Fibroblast of the conjunctiva (primary cell): ENCODE measurements at regions not wholly inside any gene's neighbourhood (a gene's known extent, or its start where the extent isn't known, plus 50 kb on each side); places are given as distances from the start of the nearest gene placed in this dataset.
"Not testable (repeated sequence)": the region's sequence is repeated elsewhere in the genome, so short reads cannot be mapped to it uniquely, and the experiment has no call there.

Experiments used
- DNase-seq: peaks from one replicate; pipeline ENCODE4 v3.0.0-alpha.2; 2010; ENCODE audit warnings: low read depth

DNA sequence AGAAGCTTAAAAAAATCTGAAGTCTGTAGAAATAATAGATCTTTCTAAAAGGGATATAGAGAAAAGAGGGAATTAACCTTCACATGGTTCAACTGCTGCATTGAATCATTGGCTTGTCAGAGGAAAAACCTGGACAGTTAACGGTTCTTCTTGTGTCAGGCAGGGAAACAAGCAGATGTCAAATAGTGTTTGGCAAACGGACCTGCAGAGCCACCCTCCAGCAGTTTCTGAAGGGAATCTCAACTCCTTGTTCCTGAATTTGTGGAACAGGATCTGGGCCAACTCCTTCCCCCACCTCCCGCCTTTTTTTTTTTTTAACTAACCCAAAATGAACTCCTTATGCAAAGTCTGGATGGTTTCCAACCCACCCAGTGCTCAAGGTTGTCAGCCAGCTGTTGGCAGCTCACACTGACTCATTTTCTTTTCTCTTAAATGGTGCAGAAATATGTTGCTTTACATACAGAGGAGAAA, 187.3 kb downstream of the CAND1 start:
- DNase-seq, result peak; percentile 91

DNA sequence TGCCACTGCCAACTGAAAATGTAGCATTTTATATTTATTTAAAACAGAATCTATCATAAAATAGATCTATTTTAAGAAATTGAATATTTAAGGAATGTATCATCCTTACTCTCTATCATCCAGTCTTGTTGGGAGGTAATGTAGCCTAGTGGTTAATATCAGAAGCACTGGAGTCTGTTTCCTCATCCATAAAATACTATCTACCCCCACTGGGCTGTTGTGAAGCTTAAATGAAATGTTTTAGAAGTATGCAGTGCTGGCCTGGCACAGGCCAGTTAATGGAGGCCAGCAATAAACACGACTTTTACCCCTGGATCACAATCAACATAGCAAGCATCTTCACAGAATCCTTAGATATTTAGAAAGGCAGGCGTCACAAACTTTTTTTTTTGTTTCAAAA, 188.0 kb downstream of the CAND1 start:
- no peak for DNase-seq

DNA sequence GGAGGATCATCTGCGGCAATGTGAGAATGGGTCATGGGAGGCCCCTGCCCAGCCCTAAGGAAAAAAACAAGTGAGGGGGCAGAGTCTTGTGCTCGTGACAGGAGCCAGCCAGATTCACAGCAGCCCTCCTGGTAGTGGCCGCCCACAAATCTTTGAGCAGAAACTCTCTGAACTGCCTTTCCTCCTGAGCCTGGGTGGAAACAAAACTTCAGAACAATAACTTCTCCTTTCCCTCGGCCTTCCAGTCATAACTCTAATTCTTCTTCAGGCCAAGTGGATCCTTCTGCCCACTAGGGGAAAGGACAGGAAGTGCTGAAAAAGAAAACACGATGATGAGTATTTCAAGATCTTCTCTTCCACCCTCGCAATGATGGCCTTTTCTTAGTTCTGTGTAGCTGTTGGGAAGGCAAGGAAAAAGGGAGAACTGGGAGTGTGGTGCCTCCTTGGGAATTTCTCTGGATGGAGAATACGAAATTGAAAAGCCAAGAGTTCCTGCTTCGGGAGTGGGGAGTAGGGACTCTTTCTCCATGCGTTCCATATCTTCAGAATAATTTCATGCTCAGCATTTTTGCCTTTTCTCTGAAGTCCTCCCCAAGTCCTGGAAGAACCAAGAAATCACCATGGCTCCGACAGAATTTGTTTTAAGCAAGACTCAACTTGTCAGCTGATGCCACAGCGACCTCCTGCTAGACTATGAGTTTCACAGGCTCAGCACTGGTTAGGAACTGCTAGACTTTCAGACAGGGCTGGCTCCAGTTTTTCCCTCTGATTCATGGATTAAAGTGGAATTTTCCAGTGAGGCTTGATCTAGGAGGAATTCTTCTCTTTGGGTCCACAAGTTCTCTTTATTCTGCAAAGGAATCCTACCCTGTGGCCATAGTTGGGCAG, 188.9 kb downstream of the CAND1 start:
- no peak for DNase-seq

DNA sequence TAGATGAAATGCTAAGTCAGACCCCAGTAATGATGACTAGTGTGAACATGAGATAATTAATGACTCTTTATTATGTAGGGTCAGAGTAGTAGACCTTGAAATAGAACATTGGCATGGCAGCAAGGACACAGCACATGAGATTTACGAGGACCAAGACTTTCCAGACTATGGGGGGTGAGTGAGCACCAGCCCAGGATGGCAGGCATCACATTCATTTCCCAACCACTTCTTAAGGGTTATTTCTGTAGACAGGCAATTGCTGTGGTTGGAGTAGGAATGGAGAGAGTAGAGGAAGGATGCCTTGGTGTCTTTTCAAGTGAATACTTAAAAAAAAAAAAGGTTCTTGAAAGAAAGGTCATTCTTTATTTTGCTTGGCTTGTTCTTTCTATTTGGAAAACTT, 189.4 kb upstream of the DYRK2 start:
- no peak for DNase-seq

DNA sequence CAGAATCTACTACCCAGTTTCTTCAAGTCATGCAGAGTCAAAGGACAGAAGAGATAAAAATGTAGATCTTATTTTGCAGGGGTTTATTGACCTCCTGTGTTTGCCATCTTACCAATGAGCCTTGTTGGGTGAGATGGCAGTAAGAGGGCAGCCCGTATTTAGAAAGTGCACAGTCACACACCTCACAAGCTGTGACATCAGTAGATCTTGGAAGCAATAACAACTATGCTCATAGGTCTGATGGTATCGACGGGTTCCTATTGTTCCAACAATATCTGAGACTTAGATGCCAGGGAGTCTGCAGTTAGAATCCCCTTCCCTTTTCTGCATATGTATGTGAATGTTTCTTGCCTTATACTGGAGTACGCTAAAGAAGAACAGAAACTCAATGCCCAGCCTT, 189.0 kb upstream of the DYRK2 start:
- DNase-seq, result no peak

DNA sequence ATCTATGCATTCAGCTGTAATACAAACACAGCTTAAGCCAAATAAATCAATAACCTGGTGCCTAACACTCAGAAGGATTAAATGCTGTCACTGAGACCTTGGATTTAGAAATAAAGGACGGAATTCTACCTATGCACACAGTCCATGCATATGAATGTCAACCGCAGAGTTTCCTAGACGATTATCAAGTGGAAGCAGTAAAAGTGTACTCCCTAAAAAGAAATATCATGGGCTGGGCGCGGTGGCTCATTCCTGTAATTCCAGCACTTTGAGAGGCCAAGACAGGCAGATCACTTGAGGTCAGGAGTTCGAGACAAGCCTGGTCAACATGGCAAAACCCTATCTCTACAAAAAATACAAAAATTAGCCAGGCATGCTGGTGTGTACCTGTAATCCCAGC, 188.2 kb upstream of the DYRK2 start:
- no peak for DNase-seq

DNA sequence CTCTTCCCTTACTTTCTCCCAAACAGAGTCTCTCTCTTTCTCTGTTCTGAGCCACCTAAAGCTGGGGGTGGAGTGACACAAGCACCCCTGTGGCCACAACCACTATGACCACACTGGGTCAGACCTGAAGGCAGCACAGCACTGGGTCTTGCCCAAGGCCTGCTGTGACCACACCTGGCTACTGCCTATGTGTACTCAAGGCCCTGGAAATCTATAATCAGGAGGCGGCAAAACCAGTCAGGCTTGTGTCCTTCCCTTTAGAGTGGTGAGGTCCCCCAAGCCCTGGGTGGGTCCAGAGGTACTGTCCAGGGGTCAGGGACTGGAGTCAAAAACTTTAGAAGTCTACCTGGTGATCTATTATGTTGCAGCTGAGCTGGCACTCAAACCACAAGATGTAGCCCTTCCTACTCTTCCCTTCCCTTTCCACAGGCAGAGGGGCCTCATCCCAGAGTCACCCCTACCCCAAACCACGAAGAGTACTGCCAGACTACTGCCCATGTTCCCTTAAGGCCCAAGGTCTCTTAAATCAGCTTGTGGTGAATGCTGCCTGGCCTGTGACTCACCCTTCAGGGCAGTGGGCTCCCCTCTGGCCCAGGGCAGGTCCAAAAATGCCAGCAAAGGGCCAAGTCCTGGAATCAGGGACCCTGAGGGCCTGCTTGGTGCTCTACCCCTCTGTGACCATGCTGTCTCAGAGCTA, 179.8 kb upstream of the DYRK2 start:
- no peak for DNase-seq

DNA sequence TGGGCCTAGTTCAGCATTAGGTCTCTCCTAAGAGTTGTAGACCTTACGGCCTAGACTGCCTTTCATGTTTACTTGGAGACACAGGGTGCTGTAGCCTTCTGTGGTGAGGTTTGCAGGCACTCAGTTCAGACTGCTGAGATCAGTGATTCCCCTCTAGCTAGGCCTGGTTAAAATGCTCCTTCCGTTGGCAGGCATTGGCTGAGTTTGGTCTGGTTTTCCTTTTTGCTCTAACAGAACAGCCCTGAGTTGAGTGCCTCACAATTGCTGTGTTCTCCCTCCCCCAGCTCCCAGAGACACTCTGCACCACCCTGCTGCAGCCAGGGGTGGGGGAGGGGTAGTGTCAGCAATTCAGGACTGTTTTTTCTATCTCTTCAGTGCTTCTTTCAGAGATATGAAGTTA, 178.9 kb upstream of the DYRK2 start:
- no peak for DNase-seq

DNA sequence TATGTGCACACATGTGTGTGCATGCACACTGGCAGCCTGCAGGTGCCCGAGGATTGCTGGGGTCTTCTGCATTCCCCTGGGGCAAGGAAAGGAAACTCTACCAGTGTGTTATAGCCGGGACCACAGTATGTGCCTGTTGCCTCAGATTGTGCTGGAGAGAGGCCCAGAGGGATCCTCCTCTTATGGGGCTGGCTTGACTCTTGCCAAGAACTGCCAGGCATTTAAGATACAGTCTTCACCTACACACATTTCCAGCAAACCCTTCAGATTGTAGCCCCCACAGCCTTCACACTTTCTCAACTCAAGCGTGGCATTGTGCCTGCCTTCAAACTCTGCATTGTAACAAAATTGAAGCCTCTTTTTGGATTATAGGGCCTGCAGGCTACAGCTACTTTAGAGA, 176.7 kb upstream of the DYRK2 start:
- DNase-seq, result no peak

DNA sequence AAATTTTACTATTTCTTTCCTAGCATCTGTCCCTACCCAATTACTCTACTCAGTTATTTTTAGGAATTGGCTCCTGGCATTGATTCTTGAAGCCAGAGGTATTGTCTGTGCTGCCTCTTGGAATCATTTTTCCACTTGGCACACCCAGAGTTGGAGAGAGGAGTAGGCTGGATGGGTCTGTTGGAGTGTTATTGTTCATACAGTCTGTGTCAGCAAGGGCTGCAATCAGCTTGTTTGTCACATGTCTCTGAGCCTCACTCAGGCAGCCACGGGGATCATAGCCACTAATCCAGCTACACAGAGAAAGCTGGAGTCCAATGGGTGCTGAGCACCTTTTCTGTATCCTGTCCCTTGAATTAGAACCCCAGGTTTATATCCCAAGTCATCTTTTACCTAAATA, 176.0 kb upstream of the DYRK2 start:
- no peak for DNase-seq

DNA sequence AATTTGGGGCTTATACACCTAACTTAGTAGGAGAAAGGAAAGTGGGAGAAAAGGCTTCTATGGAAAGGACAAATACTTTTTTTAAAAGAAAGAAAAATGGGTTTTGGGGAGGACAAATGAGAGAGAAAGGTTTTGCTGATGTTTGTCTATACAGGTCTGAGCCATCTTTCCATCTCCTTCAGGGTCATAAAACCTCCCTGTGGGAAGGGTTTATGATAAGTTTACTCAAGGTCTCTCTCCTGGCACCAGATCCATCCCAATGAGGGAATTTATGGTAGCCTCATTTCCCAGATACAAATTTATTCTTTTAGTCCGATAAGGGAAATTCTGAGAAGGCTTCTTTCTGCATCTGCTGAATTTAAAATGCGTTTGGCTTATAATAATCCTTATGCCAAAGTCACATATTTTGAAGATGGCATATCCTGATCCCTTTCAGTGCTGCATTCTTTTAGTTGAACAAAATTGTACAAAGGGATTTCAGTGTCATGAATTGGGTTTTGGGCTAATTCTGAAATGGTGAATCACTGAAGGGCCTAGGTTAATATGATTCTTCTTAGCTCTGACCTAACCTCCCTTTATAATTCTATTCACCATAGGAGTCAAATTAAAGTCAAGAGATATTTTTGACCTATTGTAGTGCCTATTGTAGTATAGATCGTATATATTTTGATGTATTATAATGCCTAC, 173.5 kb upstream of the DYRK2 start:
- DNase-seq, result no peak

DNA sequence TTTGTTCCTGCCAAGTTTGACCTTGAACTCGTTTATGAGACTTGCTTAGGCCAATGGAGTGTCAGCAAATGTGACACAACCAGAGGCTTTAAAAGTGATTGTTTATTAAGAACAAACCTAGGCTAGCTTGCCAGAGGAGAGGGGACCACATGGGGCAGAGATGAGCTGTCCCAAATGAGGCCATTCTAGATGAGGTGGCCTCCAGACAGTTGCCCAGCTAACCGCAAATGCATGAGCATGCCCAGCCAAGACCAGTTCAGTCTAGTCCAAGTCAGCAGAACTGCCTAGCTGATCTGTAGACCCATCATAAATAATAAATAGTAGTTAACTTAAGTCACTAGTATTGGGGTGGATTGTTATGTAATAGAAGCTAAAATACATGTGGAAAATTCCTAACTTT, 172.8 kb upstream of the DYRK2 start:
- DNase-seq, result no peak

DNA sequence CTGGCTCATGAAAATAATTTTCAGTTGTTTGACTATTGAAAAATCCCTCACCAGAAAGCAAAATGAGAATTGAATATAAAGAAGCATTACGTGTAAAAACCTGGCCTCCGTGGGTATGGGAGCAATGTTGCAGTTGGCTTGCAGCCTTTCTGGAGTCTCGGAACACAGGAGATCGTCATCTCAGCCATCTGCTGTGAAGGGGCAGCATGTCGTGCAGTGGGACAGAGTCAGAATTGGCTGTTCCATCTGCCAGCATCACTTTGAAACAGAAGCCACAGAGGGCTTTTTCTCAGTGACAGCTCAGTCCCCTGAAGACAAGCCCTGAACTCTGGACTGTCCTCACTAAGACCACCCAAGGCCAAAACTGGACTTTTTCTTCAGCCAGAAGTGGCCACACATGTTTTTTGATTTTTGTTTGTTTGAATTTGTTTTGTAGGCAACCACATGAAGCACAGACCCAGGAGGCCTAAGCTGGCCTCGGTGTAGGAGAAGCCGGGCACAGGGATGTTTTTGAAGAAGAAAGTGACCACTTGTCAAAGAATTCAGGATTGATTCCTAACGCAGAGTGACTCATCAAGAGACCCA, 170.8 kb upstream of the DYRK2 start:
- DNase-seq, result no peak

DNA sequence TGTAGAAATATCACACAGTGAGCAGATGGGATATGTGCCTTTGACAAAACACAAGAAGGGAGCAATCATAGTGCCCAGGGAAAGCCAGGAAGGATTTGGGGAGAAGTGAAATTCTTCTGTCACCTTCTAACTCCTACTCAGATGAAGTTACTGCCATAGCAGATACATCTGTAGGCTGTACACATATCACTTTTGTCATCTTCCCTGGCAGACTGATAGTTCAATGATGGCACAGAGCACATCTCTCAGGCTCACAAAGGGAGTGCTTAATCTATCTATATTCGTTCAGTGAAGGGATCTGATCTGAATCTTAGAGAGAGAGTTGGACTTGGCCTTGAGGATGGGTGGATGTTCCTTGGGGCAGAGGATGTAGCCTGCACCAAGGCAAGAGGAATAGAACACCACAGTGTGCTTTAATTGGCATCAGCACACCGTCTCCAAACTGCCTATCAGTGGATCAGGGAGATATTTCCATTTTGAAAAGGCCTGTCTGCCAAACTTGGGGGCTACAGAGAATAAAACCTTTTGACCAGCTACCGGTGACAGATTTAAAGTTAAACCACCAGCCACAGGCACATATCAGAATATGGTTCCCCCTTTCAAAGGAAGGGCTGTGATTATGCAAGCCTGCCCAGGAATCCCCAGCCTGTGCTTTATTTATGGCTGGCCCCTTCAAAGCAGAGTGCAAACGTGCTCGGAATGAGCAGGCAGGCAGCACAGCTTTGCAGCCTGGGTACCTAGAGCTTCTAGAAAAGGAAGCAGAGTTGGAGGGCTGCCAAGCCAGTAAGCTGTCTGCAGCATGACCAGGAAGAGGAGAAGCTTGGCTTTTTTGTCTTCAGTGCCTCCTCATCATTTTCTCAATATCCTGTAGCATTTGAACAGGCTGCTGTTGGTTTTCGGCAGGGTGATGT, 165.5 kb upstream of the DYRK2 start:
- no peak for DNase-seq

DNA sequence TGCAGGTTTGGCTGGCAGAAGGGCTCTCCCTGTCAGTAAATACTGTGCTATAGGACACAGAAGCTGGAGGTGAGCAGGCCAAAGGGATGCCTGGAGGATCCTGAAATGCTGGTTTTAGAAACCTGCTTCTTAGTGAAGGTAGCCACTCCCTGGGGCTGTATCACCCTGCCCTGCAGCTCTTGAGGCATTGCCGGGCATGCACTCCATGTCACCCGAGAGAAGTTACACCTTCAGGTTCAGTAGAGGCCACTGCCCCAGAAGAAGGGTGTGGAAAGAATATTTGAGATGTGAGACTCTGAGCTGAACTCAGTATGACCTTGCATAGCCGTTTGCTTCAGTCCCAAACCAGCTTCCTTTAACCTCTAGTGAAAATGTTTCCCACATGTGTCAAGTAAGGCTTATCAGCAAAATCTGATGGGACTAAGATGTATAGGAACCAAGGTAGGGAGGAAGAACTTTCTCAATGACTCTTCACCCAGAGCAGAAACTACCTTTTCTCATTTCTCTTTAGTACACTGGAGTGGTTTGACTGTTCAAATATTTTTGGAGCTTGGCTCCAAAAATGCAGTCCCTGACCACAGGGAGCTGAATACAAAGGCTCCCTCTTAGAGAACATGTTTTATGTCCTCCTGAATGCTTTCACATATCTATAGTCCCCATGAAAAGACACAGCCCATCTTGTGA, 164.5 kb upstream of the DYRK2 start:
- DNase-seq, result no peak

DNA sequence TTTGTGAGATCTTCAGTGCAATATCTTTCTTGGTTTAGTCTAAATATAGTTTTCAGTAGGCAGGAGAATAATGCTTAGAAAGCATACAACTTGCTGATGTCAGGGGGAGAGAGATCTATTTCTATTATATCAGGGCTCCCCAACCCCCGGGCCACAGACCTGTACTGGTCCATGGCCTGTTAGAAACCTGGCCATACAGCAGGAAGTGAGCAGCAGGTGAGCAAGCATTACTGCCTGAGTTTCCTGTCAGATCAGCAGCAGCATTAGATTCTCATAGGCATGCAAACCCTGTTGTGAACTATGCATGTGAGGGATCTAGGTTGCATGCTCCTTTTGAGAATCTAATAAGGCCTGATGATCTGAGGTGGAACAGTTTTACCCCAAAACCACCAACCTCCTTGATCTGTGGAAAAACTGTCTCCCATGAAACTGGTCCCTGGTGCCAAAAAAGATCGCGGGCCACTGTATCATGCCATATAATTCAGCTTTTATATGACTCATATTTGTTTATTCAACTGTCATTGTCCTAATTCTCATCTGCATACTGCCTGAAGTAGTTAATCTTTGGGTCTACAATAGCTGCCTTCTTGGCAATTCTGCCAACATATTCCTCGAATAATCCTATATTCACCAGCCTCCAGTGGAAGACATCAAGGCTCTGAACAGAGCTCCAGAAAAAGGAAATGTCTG, 163.6 kb upstream of the DYRK2 start:
- DNase-seq, result no peak

DNA sequence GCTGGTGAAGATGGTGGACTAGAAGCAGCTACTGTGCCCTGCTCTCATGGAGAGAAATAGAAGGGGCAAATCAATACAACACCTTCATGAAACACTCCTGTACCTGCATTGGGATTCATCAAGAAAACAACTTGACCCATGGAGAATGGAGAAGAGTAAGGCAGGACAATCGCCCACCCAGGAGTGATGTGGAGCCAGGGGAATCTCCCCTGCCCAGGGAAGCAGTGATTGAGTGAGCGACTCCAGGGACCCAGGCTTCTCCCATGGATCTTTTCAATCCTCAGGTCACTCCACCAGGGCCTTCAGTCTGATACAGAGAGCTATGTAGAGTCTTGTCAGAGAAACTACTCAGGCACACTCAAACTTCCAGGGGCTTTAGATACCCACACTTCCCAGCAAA, 161.9 kb upstream of the DYRK2 start:
- DNase-seq, result no peak

DNA sequence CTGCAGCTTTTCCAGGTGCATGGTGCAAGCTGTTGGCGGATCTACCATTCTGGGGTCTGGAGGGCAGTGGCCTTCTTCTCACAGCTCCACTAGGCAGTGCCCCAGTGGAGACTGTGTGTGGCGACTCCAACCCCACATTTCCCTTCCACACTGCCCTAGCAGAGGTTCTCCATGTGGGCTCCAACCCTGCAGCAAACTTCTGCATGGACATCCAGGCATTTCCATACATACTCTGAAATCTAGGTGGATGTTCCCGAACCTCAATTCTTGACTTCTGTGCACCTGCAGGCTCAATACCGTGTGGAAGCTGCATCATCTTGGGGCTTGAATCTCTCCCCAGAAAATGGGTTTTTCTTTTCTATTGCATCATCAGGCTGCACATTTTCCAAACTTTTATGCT, 160.2 kb upstream of the DYRK2 start:
- not testable (repeated sequence) for DNase-seq

DNA sequence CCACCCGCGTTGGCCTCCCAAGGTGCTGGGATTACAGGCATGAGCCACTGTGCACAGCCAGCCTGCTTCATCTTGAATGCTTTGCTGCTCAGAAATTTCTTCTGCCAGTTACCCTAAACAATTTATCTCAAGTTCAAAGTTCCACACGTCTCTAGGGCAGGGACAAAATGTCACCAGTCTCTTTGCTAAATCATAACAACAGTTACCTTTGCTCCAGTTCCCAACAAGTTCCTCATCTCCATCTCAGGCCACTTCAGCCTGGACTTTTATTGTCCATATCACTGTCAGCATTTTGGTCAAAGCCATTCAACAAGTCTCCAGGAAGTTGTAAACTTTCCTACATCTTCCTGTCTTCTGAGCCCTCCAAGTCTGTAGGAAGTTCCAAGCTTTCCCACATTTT, 159.5 kb upstream of the DYRK2 start:
- DNase-seq, result no peak

DNA sequence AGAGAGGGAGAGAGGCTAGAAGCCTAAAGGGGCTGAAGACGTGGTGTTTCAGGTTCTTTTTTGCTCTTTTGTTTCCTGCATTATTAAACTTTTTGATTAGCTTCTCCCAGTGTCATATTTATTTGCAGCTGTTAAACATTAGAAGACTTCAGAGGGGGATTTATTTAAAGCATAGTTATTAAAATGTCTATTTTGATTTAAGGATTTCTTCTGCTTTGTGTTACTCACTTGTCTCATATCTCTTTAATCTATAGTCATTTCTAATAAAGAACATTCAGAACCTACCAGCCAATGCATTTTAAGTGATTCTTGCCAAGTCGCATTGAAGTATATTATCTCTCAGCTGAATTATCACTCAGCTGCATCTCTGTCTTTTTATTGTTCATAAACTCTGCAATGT, 152.0 kb upstream of the DYRK2 start:
- no peak for DNase-seq
